SH-SY5Y (cell line): ENCODE measurements at regions not wholly inside any gene's neighbourhood (a gene's known extent, or its start where the extent isn't known, plus 50 kb on each side); places are given as distances from the start of the nearest gene placed in this dataset.

Experiments
- GATA2 ChIP-seq: IDR thresholded peaks from 2 replicates; pipeline ENCODE4 v1.6.1; 2011; ENCODE audit warnings: mild to moderate bottlenecking, low read depth, low read length
- GATA3 ChIP-seq: IDR thresholded peaks from 2 replicates; pipeline ENCODE4 v1.6.1; 2011; ENCODE audit warnings: low read depth, mild to moderate bottlenecking, low read length, moderate library complexity

GRCh38 chr14:97446087-97446486 is 648.9 kb downstream of the VRK1 start:
- TF ChIP-seq GATA3: no peak
- TF ChIP-seq GATA2: no peak
